BJ (cell line): ENCODE measurements at regions not wholly inside any gene's neighbourhood (a gene's known extent, or its start where the extent isn't known, plus 50 kb on each side); places are given as distances from the start of the nearest gene placed in this dataset.

Experiments used
- CTCF ChIA-PET: fragments of 350-600 bp; formaldehyde crosslinking; extraction: SDS; loops from one replicate; lab custom pipeline; 2021; ENCODE audit warnings: antibody characterized with exemption, inconsistent platforms; lab: Yijun Ruan, JAX
- POLR2A ChIA-PET: fragments of 300-600 bp; sonication (Branson Sonifier 250); formaldehyde crosslinking; extraction: SDS; loops from one replicate; lab custom pipeline; 2021; ENCODE audit warnings: antibody characterized with exemption; lab: Charles Lee
- DNase-seq: peaks from one replicate; pipeline ENCODE4 v3.0.0-alpha.2; 2011; ENCODE audit warnings: low read depth
- H3K27me3 ChIP-seq: 2 replicates; pipeline ENCODE4 v1.6.0; 2011; ENCODE audit warnings: low read length; ENCODE audit not compliant: control insufficient read depth, insufficient read depth
- H3K36me3 ChIP-seq: 2 replicates; pipeline ENCODE4 v1.5.1; 2011; ENCODE audit warnings: low read length; ENCODE audit not compliant: control insufficient read depth, insufficient read depth
- H3K4me3 ChIP-seq: 2 replicates; pipeline ENCODE4 v1.5.1; 2011; ENCODE audit warnings: low read depth, mild to moderate bottlenecking, control low read depth, low read length
- CTCF ChIP-seq: IDR thresholded peaks from 2 replicates; pipeline ENCODE4 v1.5.1; 2011; ENCODE audit warnings: low read depth, mild to moderate bottlenecking, control low read depth, inconsistent platforms, low read length, moderate library complexity; ENCODE audit not compliant: insufficient read depth

- no peak overlapping the region for H3K4me3 ChIP-seq
- CTCF ChIA-PET = no interaction called here
- H3K36me3 ChIP-seq = no peaks in the 10 kb centered on the region
- H3K27me3 ChIP-seq = no peaks in the 10 kb centered on the region
- POLR2A ChIA-PET = no interaction called here
- no peak for DNase-seq
- no peak for TF ChIP-seq CTCF
Measured at GRCh38 chr21:24861471-24861870, 745.8 kb downstream of the MRPL39 start.

- ChIA-PET POLR2A (no interaction called here), CTCF (interaction anchor here (0.7 kb wide), 1 partner anchor 282 kb away, joined by 3 read pairs; no protein-coding TSS in a partner anchor)
- no peak for TF ChIP-seq CTCF
- Histone ChIP-seq H3K27me3 (no peaks in the 10 kb centered on the region), H3K4me3 (no peak overlapping the region), H3K36me3 (no peaks in the 10 kb centered on the region)
- no peak for DNase-seq
Measured at GRCh38 chr21:24856326-24856725, 751.0 kb downstream of the MRPL39 start.

GRCh38 chr21:24852610-24853195 is 754.6 kb downstream of the MRPL39 start:
- Histone ChIP-seq H3K27me3 (no peaks in the 10 kb centered on the region), H3K36me3 (no peaks in the 10 kb centered on the region), H3K4me3 (no peak overlapping the region)
- no peak for TF ChIP-seq CTCF
- CTCF ChIA-PET = no interaction called here
- DNase-seq = no peak
- POLR2A ChIA-PET = no interaction called here

- ChIA-PET POLR2A (no interaction called here), CTCF (no interaction called here)
- no peaks in the 10 kb centered on the region for H3K36me3 ChIP-seq
- H3K27me3 ChIP-seq = no peaks in the 10 kb centered on the region
- no peak overlapping the region for H3K4me3 ChIP-seq
- no peak for TF ChIP-seq CTCF
- DNase-seq = no peak
Measured at GRCh38 chr21:24850121-24850520, 757.2 kb downstream of the MRPL39 start.

- Histone ChIP-seq H3K27me3 (no peaks in the 10 kb centered on the region), H3K36me3 (no peaks in the 10 kb centered on the region), H3K4me3 (no peak overlapping the region)
- DNase-seq = no peak
- no peak for TF ChIP-seq CTCF
- POLR2A ChIA-PET = no interaction called here
- CTCF ChIA-PET = no interaction called here
Measured at GRCh38 chr21:24844671-24845070, 762.6 kb downstream of the MRPL39 start.
